ENCODE measurements at regions not wholly inside any gene's neighbourhood (a gene's known extent, or its start where the extent isn't known, plus 50 kb on each side); places are given as distances from the start of the nearest gene placed in this dataset.

- TF ChIP-seq CTCF (IDR thresholded peaks at IDR 0.05; ENCODE audit: low read depth, low read length) = no peak
- TF ChIP-seq EZH2phosphoT487 (IDR thresholded peaks at IDR 0.05; ENCODE audit: low read depth) = no peak
Measured at GRCh38 chr9:79014929-79015699, 556.7 kb upstream of the TLE4 start.
